ENCODE measurements at regions not wholly inside any gene's neighbourhood (a gene's known extent, or its start where the extent isn't known, plus 50 kb on each side); places are given as distances from the start of the nearest gene placed in this dataset.
A peak's percentile ranks its signal among the peaks of the same experiment; 100 is the strongest.

DNA sequence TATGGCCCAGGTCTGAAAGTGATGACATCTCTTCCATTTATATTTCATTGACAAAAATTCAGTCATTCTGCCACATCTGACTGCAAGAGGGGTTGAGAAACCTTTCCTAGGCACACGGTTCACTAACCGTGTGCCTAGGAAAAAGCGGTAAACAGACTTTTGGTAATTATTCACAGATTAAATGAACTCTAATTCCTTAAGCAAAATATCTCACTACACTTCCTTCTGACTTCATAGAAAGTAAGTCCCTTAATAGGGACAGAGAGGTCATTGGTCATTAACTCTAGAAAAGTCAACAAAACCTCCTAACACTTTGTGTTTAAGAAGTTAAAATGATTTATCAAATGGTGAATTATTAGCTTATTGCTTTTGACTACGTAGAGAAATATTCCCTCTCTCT, 205.1 kb downstream of the PDHA2 start:
- TF ChIP-seq, protein P1, sequence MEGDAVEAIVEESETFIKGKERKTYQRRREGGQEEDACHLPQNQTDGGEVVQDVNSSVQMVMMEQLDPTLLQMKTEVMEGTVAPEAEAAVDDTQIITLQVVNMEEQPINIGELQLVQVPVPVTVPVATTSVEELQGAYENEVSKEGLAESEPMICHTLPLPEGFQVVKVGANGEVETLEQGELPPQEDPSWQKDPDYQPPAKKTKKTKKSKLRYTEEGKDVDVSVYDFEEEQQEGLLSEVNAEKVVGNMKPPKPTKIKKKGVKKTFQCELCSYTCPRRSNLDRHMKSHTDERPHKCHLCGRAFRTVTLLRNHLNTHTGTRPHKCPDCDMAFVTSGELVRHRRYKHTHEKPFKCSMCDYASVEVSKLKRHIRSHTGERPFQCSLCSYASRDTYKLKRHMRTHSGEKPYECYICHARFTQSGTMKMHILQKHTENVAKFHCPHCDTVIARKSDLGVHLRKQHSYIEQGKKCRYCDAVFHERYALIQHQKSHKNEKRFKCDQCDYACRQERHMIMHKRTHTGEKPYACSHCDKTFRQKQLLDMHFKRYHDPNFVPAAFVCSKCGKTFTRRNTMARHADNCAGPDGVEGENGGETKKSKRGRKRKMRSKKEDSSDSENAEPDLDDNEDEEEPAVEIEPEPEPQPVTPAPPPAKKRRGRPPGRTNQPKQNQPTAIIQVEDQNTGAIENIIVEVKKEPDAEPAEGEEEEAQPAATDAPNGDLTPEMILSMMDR (IDR thresholded peaks at IDR 0.05; ENCODE audit: insufficient read depth, missing control alignments), result no peak
- DNase-seq (ENCODE audit: insufficient read length, low spot score), result no peak
- no peak for FAIRE-seq

DNA sequence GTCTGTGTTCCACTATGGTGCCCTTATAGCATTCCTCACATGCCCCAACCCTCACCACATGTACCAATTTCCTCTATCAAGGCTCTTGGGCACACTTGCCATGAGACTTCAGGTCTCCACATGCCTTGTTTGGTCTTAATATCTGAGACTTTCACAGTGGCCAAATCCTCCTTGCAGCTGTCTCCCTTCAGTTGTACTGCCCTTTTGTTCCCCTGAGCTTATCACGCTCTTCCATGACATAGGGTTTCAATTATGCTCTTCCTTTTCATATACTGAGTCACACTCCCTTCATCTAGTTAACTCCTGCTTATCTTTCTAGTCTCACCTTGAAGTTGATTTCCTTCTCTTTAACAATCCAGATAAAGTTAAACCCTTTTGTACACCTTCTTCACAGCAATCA, 212.9 kb downstream of the PDHA2 start:
- DNase-seq (ENCODE audit: insufficient read length, low spot score), result no peak
- FAIRE-seq, result no peak

DNA sequence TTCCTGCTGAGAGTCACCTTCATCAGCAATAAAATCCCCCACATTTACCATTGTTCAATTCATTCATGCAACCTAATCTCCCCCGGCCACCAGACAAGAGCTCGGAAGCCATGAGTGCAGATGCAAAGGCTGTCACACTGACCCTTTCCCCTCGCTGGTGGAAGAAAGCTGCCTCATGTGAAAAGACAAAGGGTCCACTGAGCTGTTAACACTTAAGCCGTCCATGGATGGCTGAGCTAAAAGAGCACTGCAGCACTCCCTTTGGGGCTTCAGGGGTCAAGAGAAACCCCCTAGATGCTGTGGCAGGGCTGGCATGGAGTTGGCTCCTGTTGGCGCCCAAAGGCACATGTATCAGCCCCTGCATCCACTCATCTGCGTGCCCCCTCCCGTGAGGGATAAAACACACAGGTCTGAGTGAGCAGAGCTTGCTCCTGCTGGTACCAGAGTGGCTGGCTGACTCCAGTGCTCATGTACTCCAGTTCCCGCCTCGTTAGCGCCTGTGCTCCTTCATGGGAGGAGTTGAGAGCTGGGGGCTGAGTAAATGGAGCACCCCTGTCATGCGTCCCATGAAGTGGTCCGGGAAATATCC, 216.5 kb downstream of the PDHA2 start:
- FAIRE-seq (no peak), DNase-seq (ENCODE audit: insufficient read length, low spot score) (no peak)
- TF ChIP-seq, protein P1 (IDR thresholded peaks at IDR 0.05; ENCODE audit: insufficient read depth, missing control alignments), result no peak

More for the DNA sequence above, 212.9 kb downstream of the PDHA2 start:
- TF ChIP-seq, protein P1 (IDR thresholded peaks at IDR 0.05; ENCODE audit: insufficient read depth, missing control alignments), result no peak

DNA sequence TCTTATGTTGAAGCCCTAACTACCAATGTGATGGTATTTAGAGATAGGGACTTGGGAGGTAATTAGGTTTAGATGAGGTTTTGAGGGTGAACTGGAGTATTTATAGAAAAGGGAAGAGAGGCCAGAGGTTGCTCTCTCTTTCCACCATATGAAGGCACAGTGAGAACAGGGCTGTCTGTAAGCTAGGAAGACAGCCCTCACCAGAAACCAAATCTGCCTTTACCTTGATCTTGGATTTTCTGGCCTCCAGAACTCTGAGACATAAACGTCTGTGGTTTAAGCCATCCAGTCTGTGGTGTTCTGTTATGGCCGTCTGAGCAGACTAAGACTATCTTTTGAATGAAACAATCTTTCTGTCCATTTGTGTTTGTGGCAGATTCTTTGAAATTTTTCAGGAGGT, 223.7 kb downstream of the PDHA2 start:
- TF ChIP-seq, protein P1 (IDR thresholded peaks at IDR 0.05; ENCODE audit: insufficient read depth, missing control alignments), result no peak
- DNase-seq (ENCODE audit: insufficient read length, low spot score) (no peak), FAIRE-seq (no peak)

DNA sequence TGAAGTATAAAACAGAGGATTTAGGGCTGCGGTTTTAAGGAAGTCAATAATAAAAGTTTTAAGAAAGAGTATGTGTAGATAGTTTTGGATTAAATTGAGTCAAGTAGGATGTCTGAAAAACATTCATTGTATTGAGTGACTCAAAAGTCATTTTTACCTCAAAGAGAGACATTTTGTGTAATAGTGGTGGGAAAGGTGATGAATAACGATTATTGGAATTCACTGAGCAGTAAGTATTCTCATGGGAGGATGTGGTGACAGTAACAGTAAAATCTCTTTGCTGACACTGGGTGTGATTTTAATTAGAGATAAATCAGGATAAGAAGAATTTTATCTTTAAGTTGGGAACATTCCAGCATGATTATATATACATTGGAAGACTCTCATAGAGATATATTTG, 233.6 kb downstream of the PDHA2 start:
- TF ChIP-seq, protein P1 (IDR thresholded peaks at IDR 0.05; ENCODE audit: insufficient read depth, missing control alignments), result no peak
- no peak for FAIRE-seq
- DNase-seq (ENCODE audit: insufficient read length, low spot score), result no peak

DNA sequence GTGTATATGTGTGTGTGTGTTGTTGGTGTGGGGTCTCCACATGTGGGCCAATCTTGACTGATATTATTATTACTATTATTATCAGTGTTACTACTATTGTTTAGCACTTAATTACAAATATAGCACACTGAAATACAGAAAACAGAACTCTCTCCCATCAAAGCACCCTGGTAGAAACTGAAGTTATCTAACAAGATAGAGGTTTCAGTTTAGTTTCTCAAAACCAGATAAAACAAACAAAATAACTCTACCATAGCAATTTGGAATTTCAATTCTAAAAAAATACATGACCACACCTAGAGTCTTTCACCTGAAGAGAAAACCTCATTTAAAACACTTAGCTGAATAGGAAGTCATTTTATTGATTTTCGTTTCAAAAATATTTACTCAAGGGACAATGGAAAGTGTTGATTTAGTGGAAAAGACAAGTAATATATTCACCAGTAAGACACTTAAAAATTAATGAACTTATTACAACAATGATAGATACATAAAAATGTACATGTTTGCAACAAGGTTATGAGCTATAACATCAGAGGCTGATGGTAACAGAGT, 252.3 kb downstream of the PDHA2 start:
- no peak for DNase-seq (ENCODE audit: insufficient read length, low spot score)
- TF ChIP-seq, protein P1 (IDR thresholded peaks at IDR 0.05; ENCODE audit: insufficient read depth, missing control alignments), result no peak
- FAIRE-seq, result peak; percentile 6

DNA sequence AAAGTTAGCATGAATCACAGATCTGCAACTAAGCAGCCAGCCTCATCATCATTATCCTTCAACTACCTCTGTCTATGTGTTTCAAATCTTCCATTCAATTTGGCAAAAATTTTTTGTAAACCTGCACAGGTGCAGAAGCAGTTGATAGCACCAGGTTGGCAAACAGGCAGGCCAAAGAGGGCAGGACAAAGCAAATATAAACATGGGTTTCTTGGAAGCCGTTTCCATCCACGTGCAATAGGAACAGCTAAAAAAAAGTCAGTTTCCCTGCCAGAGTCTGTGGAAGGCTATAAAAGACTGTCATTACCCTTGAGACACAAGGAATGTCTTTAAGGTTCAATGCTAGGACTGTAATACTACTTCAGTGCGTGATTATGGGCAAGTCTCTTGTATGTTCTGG, 253.2 kb downstream of the PDHA2 start:
- TF ChIP-seq, protein P1 (IDR thresholded peaks at IDR 0.05; ENCODE audit: insufficient read depth, missing control alignments), result no peak
- DNase-seq (ENCODE audit: insufficient read length, low spot score) (no peak), FAIRE-seq (no peak)
